NCI-H1694 (cell line): ENCODE measurements at regions not wholly inside any gene's neighbourhood (a gene's known extent, or its start where the extent isn't known, plus 50 kb on each side); places are given as distances from the start of the nearest gene placed in this dataset.

Source experiments
- DNase-seq: peaks from one replicate; lab custom pipeline; 2025; lab: John Stamatoyannopoulos, UW

DNA sequence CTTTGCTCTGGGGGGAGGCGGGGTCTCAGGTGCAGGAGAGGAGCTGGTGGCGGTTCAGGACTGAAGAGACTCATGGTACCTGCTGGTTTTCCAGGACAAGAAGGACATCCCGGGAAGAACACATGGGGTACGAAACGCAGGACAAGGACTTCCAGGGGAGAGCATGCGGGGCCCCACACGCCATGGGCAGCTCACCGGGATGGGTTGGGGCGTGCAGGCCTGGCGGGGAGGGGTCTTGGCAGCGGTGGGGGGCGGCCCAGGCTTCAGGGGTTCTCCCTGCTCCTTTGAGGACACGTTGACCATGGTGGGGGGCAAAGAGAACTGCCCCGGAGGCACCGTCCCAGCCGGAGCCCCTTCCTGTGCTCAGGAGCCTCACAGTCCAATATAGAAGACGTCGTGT, 673.2 kb downstream of the BRD1 start:
- no peak for DNase-seq

DNA sequence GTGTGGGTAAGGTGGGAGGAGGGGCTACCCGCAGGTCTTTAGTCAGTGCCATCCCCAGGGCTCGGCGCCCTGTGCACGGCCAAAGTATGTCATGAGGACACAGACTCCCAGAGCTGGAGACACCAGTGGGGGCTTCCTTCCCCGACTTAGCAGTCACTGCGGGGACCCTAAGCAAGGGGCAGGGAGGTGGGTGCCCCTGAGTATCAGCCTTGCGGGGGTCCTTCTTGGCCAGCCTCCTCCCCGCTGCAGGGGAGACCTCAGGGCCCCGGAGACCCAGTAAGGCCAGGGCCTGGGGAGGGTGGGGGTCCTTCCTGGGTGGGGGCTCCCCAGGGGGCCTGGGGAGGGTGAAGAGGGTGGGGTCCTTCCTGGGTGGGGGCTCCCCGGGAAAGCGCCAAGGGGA, 673.8 kb downstream of the BRD1 start:
- no peak for DNase-seq

DNA sequence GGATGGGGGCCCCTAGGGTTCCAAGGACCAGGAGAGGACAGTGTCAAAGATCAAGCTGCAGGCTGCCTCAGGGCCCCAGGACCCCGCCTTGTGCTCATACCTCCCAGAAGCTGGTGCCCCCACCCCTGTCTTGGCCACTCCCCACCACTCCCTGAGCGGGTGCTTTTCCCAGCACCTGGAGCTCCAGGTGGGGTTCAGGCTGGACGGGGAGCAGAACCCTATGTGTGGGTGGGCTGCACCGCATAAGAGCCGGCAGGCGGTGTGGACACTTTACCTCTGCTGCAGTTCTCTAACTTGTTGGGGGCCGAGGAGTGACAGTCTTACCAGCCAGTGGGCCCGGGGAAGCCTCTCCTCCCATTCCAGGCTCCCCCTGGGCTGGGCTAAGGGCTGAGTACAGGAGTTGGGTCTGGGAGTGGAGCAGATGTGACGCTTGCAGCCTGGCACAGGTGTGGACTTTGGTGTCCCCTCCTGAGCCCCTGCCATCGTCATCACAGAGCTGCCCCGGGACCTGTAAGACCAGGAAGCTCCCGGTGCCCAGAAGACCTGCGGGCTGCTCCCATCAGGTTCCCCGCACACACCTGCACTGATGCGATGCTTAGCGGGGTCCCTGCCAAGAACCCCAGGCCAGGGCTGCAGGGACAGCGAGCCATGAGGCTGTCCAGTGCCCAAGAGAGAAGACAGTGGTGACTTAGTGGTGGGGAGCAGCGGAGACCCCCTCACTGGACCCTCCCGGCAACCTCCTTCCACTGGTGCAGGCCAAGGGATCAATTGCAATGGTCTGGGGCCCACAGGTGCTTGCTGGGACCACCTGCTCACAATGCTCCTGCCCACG, 674.5 kb downstream of the BRD1 start:
- DNase-seq, result no peak

DNA sequence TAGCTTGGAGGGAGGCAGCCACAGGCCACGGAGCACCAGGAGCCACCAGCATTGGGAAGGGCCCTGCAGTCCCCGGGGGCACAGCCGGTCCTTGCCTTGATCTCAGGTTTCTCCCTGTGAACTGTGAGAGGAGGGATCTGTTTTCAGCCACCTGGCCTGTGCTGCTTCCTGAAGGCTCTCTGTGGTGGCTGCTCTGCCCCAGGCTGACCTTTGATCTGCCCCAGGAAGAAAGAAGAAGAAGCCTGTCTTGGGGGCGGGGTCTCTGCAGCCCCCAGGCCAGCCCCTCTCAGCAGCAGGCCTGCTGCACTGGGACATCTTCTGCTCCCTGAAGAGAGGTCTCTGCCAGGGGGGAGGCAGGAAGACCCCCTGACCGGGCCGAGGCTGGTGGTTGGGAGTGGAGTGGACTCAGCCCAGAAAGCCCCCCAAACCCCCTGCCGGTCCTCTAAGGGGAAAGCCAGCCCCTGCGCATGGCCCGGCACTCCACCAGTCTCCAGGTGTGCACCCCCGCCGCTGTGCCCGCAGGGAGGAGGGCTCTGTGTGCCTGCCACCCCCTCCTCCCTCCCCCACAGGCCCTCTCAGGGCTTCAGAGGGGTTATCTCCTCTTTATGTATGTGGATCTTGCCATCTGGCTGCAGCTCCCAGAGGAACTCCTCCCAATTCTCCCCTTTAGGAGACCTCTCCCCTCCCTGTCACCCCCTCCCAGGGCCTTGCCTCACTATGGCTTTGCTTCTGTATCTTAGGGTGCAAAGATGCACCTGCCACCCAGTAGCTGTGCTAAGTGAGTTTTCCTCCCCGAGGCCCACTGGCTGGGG, 675.3 kb downstream of the BRD1 start:
- DNase-seq, result no peak

DNA sequence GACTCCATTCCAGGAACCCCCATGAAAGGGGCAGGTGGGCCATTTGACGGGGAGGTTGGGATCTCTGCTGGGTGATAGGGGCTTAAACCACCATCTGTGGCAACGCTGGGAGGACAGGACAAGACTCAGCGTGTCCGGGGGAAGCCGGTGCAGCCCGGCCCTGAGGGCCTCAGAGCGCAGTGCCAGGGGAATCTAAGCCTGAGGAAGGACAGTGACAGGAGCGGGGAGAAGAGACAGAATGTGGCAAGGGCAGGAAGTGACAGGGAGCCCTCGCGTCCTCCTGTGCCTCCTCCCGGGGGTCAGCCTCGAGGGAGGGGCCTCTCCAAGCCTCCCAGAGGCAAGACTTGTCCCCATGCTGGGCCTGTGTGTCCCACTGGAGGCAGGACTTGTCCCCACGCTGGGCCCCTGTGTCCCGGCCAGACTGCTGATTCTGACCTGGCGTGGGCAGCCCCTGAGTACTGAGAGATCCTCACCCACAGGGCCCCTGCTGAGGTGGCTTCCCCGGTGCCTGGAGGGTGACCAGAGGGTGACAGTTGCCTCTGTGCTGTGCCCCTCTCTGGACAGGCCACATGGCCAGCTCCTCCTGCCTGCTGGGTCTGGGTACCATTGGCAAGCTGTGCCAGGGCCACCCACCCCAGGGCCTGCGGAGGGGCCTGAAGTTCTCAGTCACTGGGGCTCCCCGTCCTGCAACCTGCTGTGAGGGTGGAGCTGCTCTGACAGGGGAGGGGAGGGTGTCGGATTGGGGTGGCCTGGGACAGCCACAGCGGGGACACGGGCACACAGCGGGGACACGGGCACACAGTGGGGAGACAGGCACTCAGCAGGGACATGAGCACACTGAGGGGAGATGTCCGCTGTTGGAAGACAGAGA, 676.2 kb downstream of the BRD1 start:
- no peak for DNase-seq

DNA sequence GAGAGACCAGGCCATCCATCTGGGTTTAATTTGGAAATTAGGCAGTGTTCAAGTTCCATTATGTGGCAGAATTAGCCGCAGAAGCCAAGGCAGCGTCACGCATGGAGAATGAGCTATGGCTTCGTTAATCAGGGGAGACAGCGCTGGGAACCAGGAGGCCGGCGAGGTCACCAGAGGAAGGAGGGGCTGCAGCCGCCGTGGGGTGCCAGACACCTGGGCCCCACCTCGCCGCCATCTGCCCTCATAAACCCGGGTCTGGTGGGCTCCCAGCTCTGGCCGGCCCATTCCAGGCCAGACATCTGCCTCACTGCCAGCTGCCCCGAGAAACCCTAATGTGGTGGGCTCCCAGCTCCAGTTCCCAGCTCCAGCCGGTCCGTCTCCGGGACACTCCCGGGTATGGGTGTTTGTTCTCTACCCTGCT, 676.9 kb downstream of the BRD1 start:
- DNase-seq, result no peak

GRCh38 chr22:49149721-49150608, 677.7 kb downstream of the BRD1 start:
- no peak for DNase-seq

GRCh38 chr22:49148895-49149418, 678.7 kb downstream of the BRD1 start:
- no peak for DNase-seq

DNA sequence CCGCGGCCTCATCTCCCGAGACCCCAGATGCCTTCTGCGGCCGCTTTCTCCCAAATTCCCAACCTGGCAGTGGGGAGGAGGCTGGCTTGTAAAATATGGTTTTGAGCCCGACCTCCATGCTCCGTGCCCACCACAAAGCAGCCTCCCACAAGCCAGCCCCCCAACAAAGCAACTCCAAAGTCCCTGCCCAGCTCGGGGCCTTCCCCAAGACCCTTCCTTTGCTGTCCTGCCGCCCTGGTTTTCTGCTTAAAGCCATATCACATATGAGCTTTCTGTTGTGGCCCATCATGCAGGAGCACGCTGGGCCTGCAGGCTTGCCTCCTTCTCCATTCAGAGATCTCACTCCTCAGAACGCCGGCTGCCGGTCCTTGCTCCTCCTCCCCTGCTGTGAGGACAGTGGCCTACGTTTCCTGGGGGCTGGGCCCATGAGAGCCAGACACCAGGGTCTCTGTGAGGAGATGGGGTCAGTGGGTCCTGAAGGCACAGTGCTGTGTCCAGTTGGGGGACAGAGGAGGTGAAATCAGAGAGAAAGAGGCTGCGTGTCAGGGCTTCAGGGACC, 680.0 kb downstream of the BRD1 start:
- no peak for DNase-seq

- no peak for DNase-seq
These were observed 680.5 kb downstream of the BRD1 start for GRCh38 chr22:49147171-49147570.

DNA sequence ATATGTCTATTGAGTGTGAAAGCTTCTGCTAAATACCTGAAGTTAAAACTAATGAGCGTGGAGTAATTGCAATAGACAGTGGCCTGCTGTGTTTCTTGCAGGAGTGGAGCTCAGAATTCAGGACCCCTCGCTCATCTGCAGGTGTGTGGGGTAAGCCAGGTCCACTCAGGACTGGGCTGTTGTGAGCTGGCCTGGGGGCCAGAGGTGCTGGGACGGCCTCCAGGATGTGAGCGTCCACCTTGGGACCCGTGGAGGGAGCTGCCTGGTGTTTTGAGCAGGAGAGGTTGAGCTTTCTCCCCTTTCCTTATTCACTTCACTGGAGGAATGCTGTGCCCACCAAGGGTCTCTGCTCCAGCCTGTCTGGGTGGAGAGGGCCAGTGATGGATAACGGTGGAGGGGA, 681.2 kb downstream of the BRD1 start:
- no peak for DNase-seq

GRCh38 chr22:49143812-49144211, 683.9 kb downstream of the BRD1 start:
- no peak for DNase-seq

DNA sequence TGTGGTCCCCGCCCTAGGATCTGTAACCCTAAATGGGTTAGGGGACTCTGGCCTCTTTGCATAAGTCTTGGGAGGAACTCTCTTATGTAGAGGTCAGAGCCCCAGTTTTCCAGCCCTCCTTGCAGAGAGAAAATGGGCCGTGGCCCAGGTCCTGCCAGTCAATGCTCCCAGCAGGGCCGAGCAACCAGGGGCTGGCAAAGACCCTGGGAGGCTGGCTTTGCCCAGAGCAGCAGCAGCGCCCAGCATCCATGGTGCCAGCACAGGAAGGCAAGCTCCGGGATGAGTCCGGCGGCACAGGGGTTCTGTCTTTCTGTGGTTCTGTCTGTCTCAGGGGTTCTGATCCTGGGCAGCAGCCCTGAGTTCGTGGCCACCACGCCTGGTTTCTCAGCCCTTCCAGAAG, 684.8 kb downstream of the BRD1 start:
- no peak for DNase-seq

- DNase-seq, result no peak
These were observed 685.4 kb downstream of the BRD1 start for GRCh38 chr22:49142296-49142695.

- DNase-seq, result no peak
These were observed 685.9 kb downstream of the BRD1 start for GRCh38 chr22:49141761-49142160.

DNA sequence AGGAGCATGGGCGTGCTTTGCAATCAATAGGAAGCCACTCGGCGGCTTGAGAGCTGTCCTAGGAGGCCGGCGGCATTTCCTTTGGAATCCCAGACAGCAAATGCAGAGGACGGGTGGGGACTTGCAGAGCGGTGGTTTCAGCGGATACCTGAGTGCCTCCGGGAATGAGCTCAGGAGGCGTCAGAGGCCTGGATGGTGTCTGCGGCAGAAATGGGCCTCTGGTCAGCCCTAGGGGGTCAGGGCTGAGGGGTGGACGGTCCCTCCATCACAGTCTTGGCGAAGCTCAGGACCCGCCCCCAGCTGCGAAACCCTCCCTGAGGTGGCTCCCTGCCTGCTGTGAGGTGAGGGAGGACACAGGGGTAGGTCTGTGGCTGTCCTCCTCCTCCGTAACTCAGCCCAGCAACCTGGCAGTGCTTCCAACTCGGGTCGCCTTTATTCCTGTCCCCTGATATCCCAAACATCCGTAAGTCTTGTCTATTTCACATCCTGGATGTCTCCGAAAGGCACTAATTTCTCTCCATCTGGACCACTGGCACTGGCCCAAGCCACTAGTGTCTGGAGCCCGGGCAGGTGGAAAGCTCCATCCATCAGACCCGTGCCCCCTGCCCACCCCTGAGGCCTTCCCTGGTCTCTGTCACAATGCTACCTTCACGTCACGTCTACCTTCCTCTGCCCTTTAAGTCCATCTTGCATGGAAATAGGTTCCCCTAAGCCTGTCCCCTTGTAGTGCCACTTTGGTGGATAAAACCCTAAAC, 686.6 kb downstream of the BRD1 start:
- DNase-seq, result no peak

DNA sequence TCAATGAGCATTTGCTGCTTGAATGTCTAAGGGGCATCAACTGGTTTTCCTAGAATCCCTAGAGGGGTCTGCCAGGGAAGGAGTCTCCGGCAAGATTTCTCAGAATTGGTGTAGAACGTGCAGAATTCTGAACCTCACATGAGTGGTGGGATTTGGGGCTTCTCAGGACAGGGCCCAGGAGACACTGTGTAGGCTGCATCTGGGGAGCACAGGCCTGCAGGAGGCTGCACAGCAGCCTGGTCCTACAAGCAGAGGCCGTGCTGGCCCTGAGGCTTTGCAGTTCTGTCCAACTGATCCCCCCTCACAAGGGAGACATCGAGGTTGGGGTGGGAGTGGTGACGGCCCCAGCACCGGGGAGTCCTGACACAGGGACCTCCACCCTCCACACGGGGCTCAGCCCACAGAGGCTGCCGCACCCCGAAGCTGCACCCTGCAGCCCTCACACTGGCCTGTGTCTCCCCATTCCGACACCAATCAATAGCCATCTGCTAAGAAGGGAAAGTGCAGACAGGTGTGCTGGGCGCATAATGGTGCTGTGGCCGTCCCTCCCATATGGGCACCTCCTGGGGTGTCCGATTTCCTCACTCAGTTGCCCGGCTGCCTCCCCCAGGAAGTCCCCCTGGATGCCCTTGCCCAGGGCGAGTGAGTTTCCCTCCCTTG, 688.1 kb downstream of the BRD1 start:
- no peak for DNase-seq

DNA sequence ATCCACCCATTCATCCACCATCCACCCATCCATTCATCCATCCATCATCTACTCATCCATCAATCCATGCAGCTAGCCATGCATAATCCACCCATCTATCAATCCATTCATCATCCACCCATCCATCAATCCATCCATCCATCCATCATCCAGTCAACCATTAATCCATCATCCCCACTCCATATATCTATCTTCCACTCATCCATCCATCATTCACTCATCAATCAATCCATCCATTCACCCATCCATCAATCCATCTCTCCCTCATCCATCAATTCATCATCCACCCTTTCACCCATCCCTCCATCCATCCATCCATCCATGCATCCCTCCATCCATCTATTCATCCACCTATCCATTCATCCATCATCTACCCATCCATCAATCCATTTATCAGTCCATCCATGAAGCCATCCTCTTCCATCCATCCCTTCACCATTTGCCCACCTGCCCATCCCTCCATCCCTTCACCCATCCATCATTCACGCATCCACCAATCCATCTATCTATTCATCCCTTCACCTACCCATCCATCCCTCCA, 689.4 kb downstream of the BRD1 start:
- DNase-seq, result no peak

GRCh38 chr22:49137206-49137840, 690.4 kb downstream of the BRD1 start:
- no peak for DNase-seq
